ENCODE measurements at regions not wholly inside any gene's neighbourhood (a gene's known extent, or its start where the extent isn't known, plus 50 kb on each side); places are given as distances from the start of the nearest gene placed in this dataset.

- DNase-seq, result no peak
Observed at GRCh38 chr13:62093984-62094780, 678.5 kb upstream of the PCDH20 start.

- no peak for DNase-seq
Observed at GRCh38 chr13:62092949-62093348, 677.3 kb upstream of the PCDH20 start.

DNA sequence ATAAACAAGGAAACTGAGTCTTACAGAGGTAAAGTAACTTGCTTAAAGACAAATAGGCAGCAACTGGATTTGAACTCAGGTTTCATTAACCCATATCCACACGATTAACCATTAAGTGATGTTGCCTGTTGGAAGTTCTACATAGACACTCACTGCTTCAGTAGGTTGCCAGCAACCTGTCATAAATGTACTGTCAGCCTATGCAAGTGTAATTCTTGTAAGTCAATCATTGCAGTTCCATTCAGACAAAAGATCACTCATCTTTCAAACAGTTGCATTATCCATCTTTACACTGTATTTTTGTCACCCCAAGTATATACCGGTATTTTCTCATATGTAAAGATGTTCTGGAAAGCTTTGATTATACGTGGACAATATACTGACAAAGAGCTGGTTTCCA is 676.9 kb upstream of the PCDH20 start:
- no peak for DNase-seq

DNA sequence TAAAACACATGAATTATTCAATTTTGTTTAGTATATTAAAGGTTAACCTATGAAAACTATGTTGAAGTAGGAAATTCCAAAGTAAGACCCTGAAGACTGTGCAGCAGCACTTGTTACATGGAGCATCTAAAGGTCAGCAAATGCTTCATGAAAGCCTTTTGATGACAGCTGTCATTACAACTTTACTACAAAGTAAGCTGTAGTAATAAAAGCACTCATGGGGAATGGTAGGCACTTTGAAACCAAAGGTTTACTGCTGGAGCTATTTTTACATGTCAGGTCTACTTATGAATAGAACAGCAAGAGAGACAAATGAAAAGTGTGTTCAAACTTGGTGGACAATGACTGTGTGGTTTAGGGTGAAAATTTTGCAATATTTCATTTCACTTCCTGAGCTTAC is 672.5 kb upstream of the PCDH20 start:
- no peak for DNase-seq

DNA sequence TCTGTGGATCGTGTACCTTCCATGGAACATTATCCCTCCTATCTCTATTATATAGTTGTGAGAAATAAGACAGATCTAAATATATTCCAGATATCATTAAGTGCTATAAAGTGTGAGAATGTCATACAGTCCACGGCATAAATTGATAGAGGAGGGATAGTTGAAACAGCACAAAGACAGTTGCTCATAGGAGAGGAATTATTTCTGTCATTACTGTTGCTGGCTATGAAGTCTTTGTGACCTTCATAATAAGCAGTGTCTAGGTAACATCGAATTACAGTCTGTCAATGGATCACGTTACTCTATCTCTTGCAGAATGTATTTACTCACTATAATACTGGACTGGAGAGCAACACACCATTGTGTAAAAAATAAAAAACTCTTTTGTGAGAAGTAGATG is 671.5 kb upstream of the PCDH20 start:
- no peak for DNase-seq

GRCh38 chr13:62085337-62086229 is 669.9 kb upstream of the PCDH20 start:
- DNase-seq, result no peak

DNA sequence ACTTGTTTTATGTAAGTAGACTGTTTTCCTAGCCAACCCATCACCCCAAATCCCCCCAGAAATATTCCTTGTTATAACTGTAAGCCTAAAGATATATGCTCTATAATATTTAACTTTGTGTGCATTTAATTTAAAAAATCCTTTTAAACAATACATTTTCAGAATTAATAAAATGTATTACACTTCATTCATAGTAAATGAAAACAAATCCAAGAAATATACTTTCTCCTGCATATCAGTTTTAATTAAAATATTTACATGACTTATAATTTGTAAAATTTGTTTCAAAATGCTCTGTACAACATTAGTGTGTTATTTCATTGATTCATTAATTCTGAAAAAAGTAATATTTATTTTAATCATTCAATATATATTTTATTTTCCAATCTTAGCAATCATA is 669.1 kb upstream of the PCDH20 start:
- no peak for DNase-seq

DNA sequence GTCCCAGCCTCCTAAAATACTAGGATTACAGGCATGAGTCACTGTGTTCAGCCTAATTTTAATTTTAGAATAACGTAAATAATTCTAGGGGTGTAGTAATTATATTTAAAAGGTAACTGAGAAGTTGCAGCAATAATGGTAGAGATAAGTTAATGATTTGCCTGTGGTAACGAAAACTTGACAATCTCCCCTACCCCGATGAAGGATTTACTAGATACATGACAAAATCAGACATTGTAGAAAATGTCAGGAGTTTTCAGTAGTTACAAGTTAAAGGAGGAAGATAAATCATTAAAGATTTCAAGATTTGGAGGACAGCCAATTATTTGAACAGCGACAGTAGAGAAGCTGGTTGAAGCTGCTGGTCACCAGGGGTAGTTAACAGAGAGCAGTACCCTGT is 652.2 kb upstream of the PCDH20 start:
- no peak for DNase-seq

GRCh38 chr13:62065016-62065415 is 649.4 kb upstream of the PCDH20 start:
- DNase-seq, result no peak

- DNase-seq, result no peak
Observed at GRCh38 chr13:62061751-62062150, 646.1 kb upstream of the PCDH20 start.

DNA sequence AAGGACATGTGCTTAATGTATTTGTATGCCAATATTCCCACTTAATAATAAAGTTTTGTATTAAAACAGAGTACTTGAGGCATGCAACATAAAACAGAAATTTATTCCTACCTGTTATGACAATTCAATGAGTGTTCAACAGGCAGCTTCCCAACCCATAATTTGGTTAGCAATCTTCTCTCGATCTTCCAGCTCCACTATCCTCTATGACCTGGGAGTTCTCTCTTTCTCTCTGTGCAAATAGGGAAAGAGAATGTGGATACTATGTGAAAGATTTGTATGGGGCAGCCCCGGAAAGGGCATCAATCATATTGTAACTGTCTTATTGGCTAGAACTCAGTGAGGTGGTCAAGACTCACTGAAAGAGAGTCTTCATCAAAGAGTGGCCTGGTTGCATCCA is 644.9 kb upstream of the PCDH20 start:
- no peak for DNase-seq

DNA sequence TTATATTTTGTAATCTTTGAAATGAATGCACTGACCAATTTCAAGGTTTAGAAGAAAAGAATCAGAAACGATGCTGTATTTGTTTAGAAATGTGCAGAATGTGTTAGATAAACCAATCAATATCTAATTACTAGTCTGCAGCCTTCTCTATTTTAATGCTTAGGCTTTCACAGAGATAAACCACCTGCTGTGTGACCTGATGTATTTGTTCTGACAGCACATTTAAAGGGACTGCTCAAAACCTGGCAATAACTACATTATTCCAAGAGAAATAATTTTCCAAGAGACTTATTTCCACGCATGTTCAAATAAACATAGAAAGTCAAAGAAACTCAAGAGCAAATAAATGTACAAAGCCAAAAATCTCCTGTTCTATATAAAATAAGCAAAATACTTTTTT is 641.6 kb upstream of the PCDH20 start:
- no peak for DNase-seq

GRCh38 chr13:62049992-62050391 is 634.3 kb upstream of the PCDH20 start:
- no peak for DNase-seq

GRCh38 chr13:62046512-62046911 is 630.9 kb upstream of the PCDH20 start:
- no peak for DNase-seq

GRCh38 chr13:62043600-62043999 is 628.0 kb upstream of the PCDH20 start:
- no peak for DNase-seq

DNA sequence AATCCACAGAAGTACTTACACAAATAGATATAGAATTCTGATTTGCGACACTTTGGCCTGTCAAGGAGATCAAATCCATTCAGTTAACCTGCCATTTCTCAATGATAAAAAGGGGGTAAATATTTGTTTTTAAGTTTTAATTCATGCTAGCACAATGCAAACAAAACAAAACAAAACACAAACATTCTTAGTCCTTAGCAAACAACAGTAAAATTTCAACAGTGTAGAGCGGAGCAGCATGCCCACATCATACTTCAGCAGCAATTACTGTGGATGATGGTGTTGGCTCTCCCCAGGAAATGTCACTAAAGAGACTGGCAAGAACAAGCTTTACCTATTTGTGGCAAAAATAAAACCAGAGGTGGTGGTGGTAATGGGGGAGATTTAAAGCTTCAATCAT is 625.2 kb upstream of the PCDH20 start:
- no peak for DNase-seq

- DNase-seq, result no peak
Observed at GRCh38 chr13:62040078-62040477, 624.4 kb upstream of the PCDH20 start.

GRCh38 chr13:62038214-62038613 is 622.6 kb upstream of the PCDH20 start:
- no peak for DNase-seq

DNA sequence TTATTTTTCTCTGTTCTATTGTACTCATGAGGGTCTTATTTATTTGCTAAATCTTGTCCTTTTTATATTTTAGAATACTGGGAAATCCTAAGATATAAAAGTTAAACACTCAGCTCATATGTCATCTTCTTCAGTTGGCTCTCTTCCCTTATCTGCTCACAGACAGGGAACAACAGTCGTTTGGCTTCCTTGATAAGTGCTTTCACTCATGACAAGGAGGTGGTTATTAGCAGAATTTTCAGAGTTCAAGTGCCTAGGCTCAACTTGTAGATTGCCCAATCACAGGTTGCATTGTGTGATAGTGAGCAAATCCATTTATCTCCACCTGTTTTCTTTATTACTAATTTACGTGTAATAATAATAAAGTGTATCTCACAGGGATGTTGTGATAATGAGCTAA is 620.3 kb upstream of the PCDH20 start:
- no peak for DNase-seq

DNA sequence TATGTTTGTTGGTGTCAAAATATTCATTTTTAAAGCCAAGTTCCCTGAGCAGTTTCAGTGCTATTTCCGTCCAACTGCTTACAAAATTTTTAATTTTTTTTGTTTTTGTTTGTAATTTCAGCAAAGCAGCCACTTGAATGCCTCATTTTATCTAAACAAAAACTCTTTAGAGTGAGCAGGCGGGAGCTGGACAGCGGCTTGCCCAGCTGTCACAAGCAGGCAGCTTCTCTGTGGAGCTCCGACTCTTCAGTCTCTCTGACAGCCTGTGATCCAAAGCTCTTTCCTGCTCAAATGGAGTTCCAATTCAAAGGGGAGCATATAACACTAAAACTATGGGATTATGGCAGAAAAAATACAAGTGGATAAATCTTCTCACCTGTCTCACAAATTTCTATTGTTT is 618.3 kb upstream of the PCDH20 start:
- no peak for DNase-seq

DNA sequence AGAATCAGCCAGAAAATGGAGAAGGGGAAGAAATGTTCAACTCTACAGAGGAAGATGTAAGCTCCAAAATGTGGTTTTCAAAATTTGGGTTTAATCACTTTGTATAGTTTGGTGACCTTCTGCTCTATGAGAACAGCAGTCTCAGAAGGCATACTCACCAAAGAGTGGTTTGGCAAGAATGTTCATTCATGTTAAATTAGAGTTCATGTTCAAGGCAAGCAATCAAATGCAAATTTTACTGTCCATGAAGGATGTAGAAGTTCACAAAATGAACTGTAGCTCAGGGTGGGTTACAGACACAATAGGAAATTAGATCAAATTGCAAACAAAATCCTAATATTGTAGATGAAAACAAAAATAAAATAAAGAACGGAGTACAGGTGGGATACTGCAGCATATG is 606.7 kb upstream of the PCDH20 start:
- no peak for DNase-seq

DNA sequence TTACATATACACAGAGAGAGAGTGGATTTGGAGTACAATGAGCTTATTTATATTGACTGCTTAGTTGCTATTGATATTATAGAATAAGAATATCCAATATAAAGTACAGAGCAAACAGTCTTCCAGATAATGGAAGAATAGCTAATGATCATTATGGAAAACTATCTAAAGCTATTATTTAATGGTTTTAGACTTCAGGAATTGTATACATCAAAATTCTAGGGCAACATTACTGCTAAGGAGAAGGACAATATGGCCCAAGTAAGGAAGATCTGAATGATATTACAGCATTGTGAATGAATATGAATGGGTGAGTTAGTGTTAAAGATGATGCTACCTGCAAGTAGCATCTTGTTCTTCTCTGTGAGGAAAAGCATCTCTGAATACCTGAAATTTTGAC is 604.2 kb upstream of the PCDH20 start:
- no peak for DNase-seq

DNA sequence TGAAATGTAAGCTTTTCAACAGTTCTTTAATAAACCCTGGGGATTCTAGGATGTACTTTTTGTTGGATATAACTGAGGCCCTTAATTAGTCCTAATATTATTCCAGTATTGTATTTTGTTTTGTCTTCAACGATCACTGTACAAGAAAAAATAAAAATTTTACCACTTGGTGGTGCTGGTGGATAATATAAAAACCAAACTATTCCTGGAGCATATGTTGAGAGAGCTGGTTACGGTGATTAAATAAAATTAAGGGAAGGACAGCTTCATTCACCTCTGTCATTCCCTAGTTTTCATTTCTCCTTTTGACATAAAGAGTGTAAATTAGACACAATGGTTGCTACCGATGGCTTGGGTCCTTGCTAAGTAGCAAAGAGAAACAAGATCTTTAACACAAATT is 598.6 kb upstream of the PCDH20 start:
- no peak for DNase-seq

DNA sequence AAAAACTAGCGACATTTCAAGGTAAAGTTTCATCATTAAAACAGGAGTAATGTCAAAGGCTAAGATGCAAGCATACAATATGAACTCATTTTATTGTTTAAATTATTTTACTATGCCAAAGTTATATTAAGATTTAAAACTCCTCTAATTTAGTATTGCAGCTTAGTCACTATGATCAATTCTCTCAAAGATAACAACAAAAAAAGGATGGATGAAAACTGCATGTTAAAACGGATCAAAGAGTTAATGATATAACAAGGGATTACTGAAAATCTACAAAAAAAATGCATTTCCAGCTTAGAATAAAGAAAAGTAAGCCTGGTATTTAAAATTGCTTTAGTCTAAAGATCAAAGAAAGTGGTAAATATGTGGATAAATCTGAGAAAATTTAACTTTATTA is 587.8 kb upstream of the PCDH20 start:
- no peak for DNase-seq
